ENCODE measurements at regions not wholly inside any gene's neighbourhood (a gene's known extent, or its start where the extent isn't known, plus 50 kb on each side); places are given as distances from the start of the nearest gene placed in this dataset.

DNA sequence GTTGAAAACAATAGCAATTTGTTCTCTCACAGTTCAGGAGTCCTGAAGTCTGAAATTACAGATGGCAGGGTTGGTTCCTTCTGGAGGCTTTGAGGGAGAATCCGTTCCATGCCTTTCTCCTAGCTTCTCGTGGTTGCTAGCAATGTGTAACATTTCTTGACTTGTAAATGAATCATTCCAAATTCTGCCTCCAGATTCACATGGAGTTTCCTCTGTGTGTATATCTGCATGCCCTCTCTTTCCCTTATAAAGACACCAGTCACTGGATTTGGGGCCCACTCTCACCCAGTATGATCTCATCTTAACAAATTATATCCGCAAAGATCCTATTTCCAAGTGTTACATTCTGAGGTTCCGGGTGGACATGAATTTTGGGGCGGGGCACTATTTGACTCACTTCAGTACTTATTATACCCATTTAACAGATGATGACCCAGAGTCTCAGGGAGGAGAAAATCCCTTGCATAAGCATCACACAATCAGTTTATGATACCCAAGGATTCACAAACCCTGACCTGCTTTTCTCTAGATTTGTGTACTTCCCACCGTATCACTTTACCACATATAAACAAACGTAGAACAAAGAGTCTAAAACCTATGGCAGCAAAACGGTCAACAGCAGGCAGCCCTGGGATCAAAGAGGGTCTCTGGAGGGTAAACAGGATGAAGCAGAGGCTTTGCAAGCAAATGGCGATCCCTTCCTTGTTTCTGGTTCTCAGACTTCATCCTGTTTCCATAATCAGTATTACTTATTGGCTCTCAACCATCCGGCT lies 93.7 kb downstream of the C9orf152 start:
- TF ChIP-seq, protein P1, sequence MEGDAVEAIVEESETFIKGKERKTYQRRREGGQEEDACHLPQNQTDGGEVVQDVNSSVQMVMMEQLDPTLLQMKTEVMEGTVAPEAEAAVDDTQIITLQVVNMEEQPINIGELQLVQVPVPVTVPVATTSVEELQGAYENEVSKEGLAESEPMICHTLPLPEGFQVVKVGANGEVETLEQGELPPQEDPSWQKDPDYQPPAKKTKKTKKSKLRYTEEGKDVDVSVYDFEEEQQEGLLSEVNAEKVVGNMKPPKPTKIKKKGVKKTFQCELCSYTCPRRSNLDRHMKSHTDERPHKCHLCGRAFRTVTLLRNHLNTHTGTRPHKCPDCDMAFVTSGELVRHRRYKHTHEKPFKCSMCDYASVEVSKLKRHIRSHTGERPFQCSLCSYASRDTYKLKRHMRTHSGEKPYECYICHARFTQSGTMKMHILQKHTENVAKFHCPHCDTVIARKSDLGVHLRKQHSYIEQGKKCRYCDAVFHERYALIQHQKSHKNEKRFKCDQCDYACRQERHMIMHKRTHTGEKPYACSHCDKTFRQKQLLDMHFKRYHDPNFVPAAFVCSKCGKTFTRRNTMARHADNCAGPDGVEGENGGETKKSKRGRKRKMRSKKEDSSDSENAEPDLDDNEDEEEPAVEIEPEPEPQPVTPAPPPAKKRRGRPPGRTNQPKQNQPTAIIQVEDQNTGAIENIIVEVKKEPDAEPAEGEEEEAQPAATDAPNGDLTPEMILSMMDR (IDR thresholded peaks at IDR 0.05; ENCODE audit: low read length): no peak
- no peak for TF ChIP-seq EZH2 (IDR thresholded peaks at IDR 0.05; ENCODE audit: borderline replicate concordance, low read length)
